H1 (cell line): ENCODE measurements at regions not wholly inside any gene's neighbourhood (a gene's known extent, or its start where the extent isn't known, plus 50 kb on each side); places are given as distances from the start of the nearest gene placed in this dataset.

Experiments
- KDM4A ChIP-seq: IDR thresholded peaks from one replicate; pipeline ENCODE4 v1.7.1; 2012; ENCODE audit warnings: low read depth, mild to moderate bottlenecking, moderate library complexity, low read length, inconsistent platforms; ENCODE audit not compliant: severe bottlenecking

- TF ChIP-seq KDM4A, result no peak
- TF ChIP-seq, all 59 proteins: peak for 0
Observed at GRCh38 chr4:57403591-57403990, 293.4 kb upstream of the IGFBP7 start (continued).
